ENCODE measurements at regions not wholly inside any gene's neighbourhood (a gene's known extent, or its start where the extent isn't known, plus 50 kb on each side); places are given as distances from the start of the nearest gene placed in this dataset.
"Not testable (repeated sequence)": the region's sequence is repeated elsewhere in the genome, so short reads cannot be mapped to it uniquely, and the experiment has no call there.

- intact Hi-C loops (cut with DNase I) = no loop called here
- no peak for TF ChIP-seq CTCF (IDR thresholded peaks at IDR 0.05)
- TF ChIP-seq POLR2A (IDR thresholded peaks at IDR 0.05) = no peak
- TF ChIP-seq POLR2AphosphoS5 (IDR thresholded peaks at IDR 0.05) = no peak
- Histone ChIP-seq H3K4me1 (replicated peaks) (no peaks in the 10 kb centered on the region), H3K9me3 (no peaks in the 10 kb centered on the region), H3K27ac (no peak overlapping the region), H3K36me3 (no peaks in the 10 kb centered on the region), H3K27me3 (replicated peaks; ENCODE audit: insufficient read depth) (no peaks in the 10 kb centered on the region), H3K4me3 (no peak overlapping the region)
- DNase-seq (ENCODE audit: low spot score) = no peak
These were observed 333.4 kb downstream of the RAP2B start for GRCh38 chr3:153495422-153495821.

- 98% methylated on average over 1 of the region's 1 CpG for WGBS
These were observed 340.7 kb downstream of the RAP2B start for GRCh38 chr3:153502682-153503081.

GRCh38 chr3:153503873-153504272 is 341.8 kb downstream of the RAP2B start:
- 91% methylated on average over 7 of the region's 7 CpGs for WGBS
- TF ChIP-seq POLR2AphosphoS5 (IDR thresholded peaks at IDR 0.05) (no peak), POLR2A (IDR thresholded peaks at IDR 0.05) (no peak), CTCF (IDR thresholded peaks at IDR 0.05) (no peak)
- no peaks in the 10 kb centered on the region for H3K36me3 ChIP-seq
- no peaks in the 10 kb centered on the region for H3K4me1 ChIP-seq (replicated peaks)
- H3K4me3 ChIP-seq = no peak overlapping the region
- no peaks in the 10 kb centered on the region for H3K27me3 ChIP-seq (replicated peaks; ENCODE audit: insufficient read depth)
- intact Hi-C loops (cut with DNase I) = no loop called here
- no peaks in the 10 kb centered on the region for H3K9me3 ChIP-seq
- no peak for DNase-seq (ENCODE audit: low spot score)
- no peak overlapping the region for H3K27ac ChIP-seq

More at GRCh38 chr3:153502682-153503081, 340.7 kb downstream of the RAP2B start:
- no peak overlapping the region for H3K27ac ChIP-seq
- no peaks in the 10 kb centered on the region for H3K27me3 ChIP-seq (replicated peaks; ENCODE audit: insufficient read depth)
- H3K4me3 ChIP-seq = no peak overlapping the region
- DNase-seq (ENCODE audit: low spot score) = no peak
- TF ChIP-seq POLR2A (IDR thresholded peaks at IDR 0.05) (no peak), POLR2AphosphoS5 (IDR thresholded peaks at IDR 0.05) (no peak), CTCF (IDR thresholded peaks at IDR 0.05) (no peak)
- no peaks in the 10 kb centered on the region for H3K9me3 ChIP-seq
- intact Hi-C loops (cut with DNase I) = no loop called here
- H3K4me1 ChIP-seq (replicated peaks) = no peaks in the 10 kb centered on the region
- H3K36me3 ChIP-seq = no peaks in the 10 kb centered on the region

- DNase-seq (ENCODE audit: low spot score); H3K9me3 ChIP-seq; intact Hi-C loops (cut with DNase I); H3K4me1 ChIP-seq (replicated peaks); H3K27me3 ChIP-seq (replicated peaks; ENCODE audit: insufficient read depth); H3K36me3 ChIP-seq; H3K27ac ChIP-seq; H3K4me3 ChIP-seq: not testable (repeated sequence)
- WGBS = 89% methylated on average over 12 of the region's 13 CpGs
These were observed 344.2 kb downstream of the RAP2B start for GRCh38 chr3:153506205-153506604.

- H3K9me3 ChIP-seq; H3K27me3 ChIP-seq (replicated peaks; ENCODE audit: insufficient read depth); H3K4me1 ChIP-seq (replicated peaks); H3K36me3 ChIP-seq; DNase-seq (ENCODE audit: low spot score); H3K27ac ChIP-seq; H3K4me3 ChIP-seq; intact Hi-C loops (cut with DNase I): not testable (repeated sequence)
- 58% methylated on average over 13 of the region's 15 CpGs for WGBS
These were observed 344.7 kb downstream of the RAP2B start for GRCh38 chr3:153506686-153507085.

- no peaks in the 10 kb centered on the region for H3K4me1 ChIP-seq (replicated peaks)
- TF ChIP-seq CTCF (IDR thresholded peaks at IDR 0.05) (no peak), POLR2A (IDR thresholded peaks at IDR 0.05) (no peak), POLR2AphosphoS5 (IDR thresholded peaks at IDR 0.05) (no peak)
- no peaks in the 10 kb centered on the region for H3K9me3 ChIP-seq
- intact Hi-C loops (cut with DNase I) = no loop called here
- no peak overlapping the region for H3K27ac ChIP-seq
- 4% methylated on average over 1 of the region's 1 CpG for WGBS
- no peak overlapping the region for H3K4me3 ChIP-seq
- H3K36me3 ChIP-seq = no peaks in the 10 kb centered on the region
- no peak for DNase-seq (ENCODE audit: low spot score)
- no peaks in the 10 kb centered on the region for H3K27me3 ChIP-seq (replicated peaks; ENCODE audit: insufficient read depth)
These were observed 351.2 kb downstream of the RAP2B start for GRCh38 chr3:153513236-153513635.
